ENCODE measurements at regions not wholly inside any gene's neighbourhood (a gene's known extent, or its start where the extent isn't known, plus 50 kb on each side); places are given as distances from the start of the nearest gene placed in this dataset.

GRCh38 chr2:120606931-120607330 is 128.7 kb upstream of the GLI2 start:
- DNase-seq (ENCODE audit: low spot score) = no peak

DNA sequence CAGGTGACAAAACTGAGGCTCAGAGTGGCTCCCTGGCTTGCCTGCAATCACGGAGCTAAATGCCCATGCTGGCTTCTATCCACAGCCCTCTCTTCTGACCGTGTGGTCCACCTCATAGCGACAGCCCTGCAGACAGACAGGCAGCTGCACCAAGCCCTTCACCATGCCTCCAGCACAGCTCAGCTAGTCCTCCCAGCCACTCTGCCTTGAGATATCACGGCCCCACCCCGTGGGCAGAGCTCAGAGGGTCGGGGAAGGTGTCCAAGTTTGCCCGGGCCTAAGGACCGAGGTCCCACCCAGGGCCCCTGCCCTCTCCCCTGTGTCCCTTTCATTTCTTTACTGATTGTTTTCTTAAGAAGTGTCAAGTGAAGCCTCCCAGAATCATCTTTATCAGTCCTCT is 128.2 kb upstream of the GLI2 start:
- DNase-seq (ENCODE audit: low spot score) = no peak

- no peak for DNase-seq (ENCODE audit: low spot score)
Measured at GRCh38 chr2:120607996-120608395, 127.7 kb upstream of the GLI2 start.

DNA sequence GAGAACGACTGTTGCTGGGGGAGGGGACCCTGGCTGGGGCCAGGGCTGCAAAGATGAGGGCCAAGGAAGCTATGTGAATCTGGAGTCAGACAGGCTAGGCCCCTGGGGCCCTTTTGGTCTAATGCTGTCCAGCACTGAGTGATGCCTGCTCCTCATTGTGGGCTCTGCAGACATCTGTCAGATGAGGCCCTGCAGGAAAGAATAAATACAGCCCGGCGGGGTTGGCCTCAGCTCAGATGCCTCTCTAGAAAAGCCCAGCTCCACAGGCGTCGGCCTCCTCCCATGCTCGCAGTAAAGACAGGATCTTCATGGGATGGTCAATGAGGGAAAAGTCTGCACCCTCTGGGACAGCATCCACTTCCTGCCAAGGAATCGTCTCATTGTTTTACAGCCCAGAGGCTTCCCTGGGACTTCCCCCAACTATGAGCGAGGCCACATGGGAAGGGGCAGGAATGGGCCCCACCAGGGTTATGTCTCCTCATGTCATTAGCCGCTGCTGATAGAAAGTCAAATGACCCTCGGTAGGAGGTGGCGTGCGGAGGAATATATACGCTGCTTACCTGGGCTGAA is 125.8 kb upstream of the GLI2 start:
- no peak for DNase-seq (ENCODE audit: low spot score)

- DNase-seq (ENCODE audit: low spot score) = no peak
Measured at GRCh38 chr2:120611016-120611415, 124.7 kb upstream of the GLI2 start.

DNA sequence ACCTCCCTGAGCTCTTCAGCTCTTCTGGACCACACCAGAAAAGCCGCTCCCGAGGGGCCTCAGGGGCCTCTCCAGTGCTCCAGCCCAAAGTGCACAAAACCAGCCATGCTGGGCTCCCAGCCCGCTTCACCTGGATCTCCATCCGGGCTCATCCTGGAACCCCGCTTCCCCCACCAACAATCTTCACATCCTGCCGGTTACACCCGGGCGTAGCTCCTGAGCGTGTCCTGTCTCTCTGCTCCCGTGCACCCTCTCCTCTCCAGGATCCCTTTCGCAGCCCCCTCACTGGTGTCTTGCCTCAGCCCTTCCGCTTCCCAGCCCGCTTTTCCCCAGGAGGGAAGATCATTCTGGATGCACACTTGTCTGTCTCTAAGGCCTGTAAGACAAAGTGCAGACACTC is 123.7 kb upstream of the GLI2 start:
- DNase-seq (ENCODE audit: low spot score) = no peak

- DNase-seq (ENCODE audit: low spot score) = no peak
Measured at GRCh38 chr2:120612471-120612870, 123.2 kb upstream of the GLI2 start.

DNA sequence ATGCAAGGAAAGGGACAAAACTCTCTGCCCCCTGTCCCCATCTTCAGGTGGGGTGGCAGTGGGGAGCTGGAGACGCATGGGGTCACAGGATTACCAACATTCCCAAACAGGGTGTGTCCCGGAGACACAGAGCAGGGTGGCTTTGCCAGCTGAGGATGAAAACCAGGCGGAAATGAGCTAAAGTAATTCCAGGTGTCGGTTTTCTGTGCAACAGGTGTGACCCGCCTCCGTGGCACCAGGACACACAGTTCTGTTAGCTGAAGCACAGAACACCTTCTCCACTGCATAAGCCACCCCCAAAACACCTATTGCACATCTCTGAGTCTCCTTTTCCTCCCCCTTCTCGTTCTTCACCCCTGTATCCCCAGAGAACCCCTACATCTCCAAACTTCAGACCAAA is 122.7 kb upstream of the GLI2 start:
- DNase-seq (ENCODE audit: low spot score) = no peak

DNA sequence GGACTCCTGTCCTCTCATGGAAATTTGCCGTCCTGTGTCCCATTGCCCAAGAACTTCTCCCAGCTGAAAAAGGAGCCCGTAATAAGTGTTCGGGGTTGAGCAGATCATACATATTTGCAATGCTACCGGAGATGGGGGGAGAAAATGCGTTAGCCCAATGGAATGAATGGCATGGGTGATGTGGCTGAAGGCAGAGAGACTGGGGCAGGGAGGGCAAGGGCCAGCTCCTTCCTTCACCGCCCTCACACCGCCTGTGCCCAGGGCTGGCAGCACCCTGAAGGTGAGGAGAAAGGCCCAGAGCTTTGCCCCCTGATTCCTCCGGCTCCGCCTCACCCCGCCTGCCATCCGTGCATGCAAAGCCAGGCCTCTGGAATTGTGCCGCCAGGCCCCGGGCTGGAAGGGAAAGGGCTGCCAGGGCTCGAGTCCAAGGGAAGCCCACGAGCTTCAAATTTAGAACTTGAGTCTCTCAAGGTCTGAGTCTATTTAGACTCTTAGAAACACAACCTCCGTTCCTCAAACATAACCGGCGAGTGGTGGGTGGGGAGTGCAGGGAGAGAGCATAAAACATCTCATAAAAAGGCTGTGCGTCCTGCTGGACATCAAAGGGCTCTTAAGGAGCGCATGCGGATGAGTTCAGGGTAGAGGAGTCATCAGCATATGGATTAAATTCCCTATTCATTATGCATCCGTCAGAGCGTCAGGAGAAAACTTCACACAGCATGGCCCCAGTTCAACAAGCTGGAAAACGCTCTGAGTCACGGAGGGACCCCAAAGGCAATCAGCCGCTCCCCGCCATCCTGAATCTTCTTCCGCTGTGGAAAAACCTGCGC is 121.7 kb upstream of the GLI2 start:
- no peak for DNase-seq (ENCODE audit: low spot score)

GRCh38 chr2:120614901-120615300 is 120.8 kb upstream of the GLI2 start:
- no peak for DNase-seq (ENCODE audit: low spot score)

GRCh38 chr2:120616261-120616660 is 119.4 kb upstream of the GLI2 start:
- DNase-seq (ENCODE audit: low spot score) = no peak

DNA sequence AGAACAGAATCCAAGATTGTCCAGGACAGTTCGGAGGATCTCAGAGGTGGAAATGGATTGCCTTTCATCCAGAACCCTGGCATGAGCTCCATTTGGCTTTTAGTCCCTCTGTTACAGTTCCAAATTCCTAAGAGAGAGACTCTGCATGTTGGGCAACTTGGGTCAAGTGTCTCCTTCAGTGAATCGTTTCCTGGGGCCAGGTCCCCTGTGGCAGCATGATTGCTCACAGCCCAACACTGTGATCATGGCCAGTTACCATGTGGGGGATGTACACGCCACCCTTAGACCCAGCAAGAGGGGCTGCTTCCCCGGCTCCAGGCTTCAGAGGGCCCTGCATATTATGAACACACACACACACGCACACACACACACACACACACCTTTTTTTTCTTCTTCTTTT is 118.6 kb upstream of the GLI2 start:
- no peak for DNase-seq (ENCODE audit: low spot score)

GRCh38 chr2:120618830-120619229 is 116.8 kb upstream of the GLI2 start:
- DNase-seq (ENCODE audit: low spot score) = no peak

DNA sequence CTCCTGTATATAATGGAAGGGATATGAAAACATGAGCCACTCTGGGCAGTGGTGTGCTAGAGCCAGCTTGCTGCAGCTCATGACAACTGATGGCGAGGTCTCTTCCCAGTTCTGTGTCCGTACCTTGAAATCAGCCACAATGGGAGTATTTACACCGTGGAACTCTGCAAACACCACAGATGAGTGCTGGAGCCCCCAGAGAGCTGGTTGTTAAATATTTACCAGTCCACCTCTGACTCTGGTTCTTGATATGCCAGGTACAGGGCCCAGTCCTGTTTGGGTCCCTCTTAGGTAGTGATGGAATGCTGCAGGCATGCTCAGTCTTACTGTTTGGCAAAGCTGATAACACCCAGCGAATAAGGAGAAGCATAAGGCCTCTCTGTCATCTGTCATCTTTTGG is 116.1 kb upstream of the GLI2 start:
- DNase-seq (ENCODE audit: low spot score) = no peak

- no peak for DNase-seq (ENCODE audit: low spot score)
Measured at GRCh38 chr2:120620025-120620793, 115.5 kb upstream of the GLI2 start.

DNA sequence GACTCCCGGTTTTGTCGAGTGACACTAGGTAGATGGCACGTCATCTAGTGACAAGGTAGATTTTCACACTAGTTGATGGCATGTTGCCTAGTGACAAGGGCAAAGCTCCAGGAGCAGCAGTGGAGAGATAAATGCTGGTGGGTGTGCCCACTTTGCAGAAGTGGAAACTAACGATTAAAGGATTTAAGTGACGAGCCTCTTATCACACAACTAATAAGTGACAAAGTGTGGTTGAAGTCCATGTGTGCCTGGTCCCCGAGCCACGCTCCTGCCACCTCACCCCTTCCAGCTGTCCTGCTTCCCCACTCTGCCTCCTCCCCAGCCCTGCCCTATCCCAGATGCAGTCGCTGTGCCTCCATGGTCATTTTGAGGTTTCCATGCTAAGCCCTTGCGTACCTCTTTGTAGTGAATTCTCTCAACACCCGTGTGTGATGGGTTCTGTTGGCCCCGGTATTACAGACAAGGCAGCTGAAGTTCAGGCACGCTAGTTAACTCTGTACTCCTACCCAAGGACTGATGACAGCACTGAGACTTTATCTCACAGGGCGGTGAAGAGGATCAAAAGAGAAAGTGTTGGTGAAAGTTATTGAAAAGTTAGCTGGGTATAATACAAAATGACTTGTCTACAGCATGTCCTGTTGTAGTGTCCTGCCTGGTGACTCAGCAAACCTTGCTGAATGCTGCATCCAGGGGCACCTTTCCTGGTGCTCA is 113.4 kb upstream of the GLI2 start:
- DNase-seq (ENCODE audit: low spot score) = no peak

- DNase-seq (ENCODE audit: low spot score) = no peak
Measured at GRCh38 chr2:120622886-120623753, 112.5 kb upstream of the GLI2 start.

- no peak for DNase-seq (ENCODE audit: low spot score)
Measured at GRCh38 chr2:120624061-120624737, 111.5 kb upstream of the GLI2 start.

- DNase-seq (ENCODE audit: low spot score) = no peak
Measured at GRCh38 chr2:120624738-120625446, 110.8 kb upstream of the GLI2 start.

GRCh38 chr2:120625865-120626560 is 109.7 kb upstream of the GLI2 start:
- no peak for DNase-seq (ENCODE audit: low spot score)

Measured in CD4-positive, alpha-beta T cell treated with Interleukin-6 at 100 ng/mL for 8 hours (primary cell).